Esophagus squamous epithelium (tissue), 5 donors: ENCODE measurements at regions not wholly inside any gene's neighbourhood (a gene's known extent, or its start where the extent isn't known, plus 50 kb on each side); places are given as distances from the start of the nearest gene placed in this dataset.

ENCODE experiments used
- DNase-seq: peaks from one replicate; lab custom pipeline; 2025; lab: John Stamatoyannopoulos, UW
- H3K27ac ChIP-seq, 4 donors: fragments of 200-600 bp; sonication (generic); one replicate each; pipeline ENCODE4 v1.5.1; 2016 to 2019; ENCODE audit warnings: mild to moderate bottlenecking in 1 of 4
- H3K27me3 ChIP-seq, 4 donors: fragments of 200-600 bp; sonication (generic); 1 replicate in 3 of 4; 2 replicates in 1 of 4; pipeline versions ENCODE4 v1.5.1 to v1.6.0; 2017 to 2021; ENCODE audit warnings: antibody characterized with exemption in 1 of 4
- H3K36me3 ChIP-seq, 3 donors: fragments of 200-600 bp; sonication (generic); one replicate each; pipeline ENCODE4 v1.5.1; 2016 to 2019
- H3K4me1 ChIP-seq, 3 donors: fragments of 200-600 bp; sonication (generic); one replicate each; pipeline ENCODE4 v1.5.1; 2017 to 2019
- H3K4me3 ChIP-seq, 4 donors: fragments of 200-600 bp; sonication (generic); 1 replicate in 3 of 4; 2 replicates in 1 of 4; pipeline ENCODE4 v1.5.1; 2016 to 2019; ENCODE audit warnings: mild to moderate bottlenecking in 2 of 4, moderate library complexity in 1 of 4
- H3K9me3 ChIP-seq, 3 donors: fragments of 200-600 bp; sonication (generic); one replicate each; pipeline ENCODE4 v1.5.1; 2016 to 2019
- CTCF ChIP-seq, 6 experiments: fragments of 450-650 bp in 4 of 6; fragments of 200-600 bp in 2 of 6; sonication (generic) in 2 of 6; IDR thresholded peaks; one replicate each; pipeline ENCODE4 v1.5.1; 2016 to 2019; ENCODE audit warnings: antibody characterized with exemption in 6 of 6, mild to moderate bottlenecking in 4 of 6, moderate library complexity in 4 of 6
- POLR2A ChIP-seq, 4 donors: fragments of 450-650 bp; IDR thresholded peaks; one replicate each; pipeline ENCODE4 v1.6.1; 2017; ENCODE audit warnings: antibody characterized with exemption in 4 of 4, mild to moderate bottlenecking in 4 of 4, moderate library complexity in 3 of 4
- WGBS, 2 donors: methylation state at CpG; one replicate each; pipeline ENCODE4 v1.1.5; 2018; 5-methylcytosine and 5-hydroxymethylcytosine counted together
- intact Hi-C: fragments of 100-400 bp; cut with DNase I; formaldehyde crosslinking; loops from one replicate; pipeline ENCODE4 v1.15.0; 2022
- donor health status: DM: yes; HTN: yes; CAD: no.

GRCh38 chr9:90296539-90296938 is 346.1 kb downstream of the DIRAS2 start:
- TF ChIP-seq POLR2A (IDR thresholded peaks at IDR 0.05) = no peak
- TF ChIP-seq CTCF (IDR thresholded peaks at IDR 0.05) = no peak
- Histone ChIP-seq H3K4me1 (no peaks in the 10 kb centered on the region), H3K27ac (no peak overlapping the region), H3K4me3 (no peak overlapping the region), H3K27me3 (peaks cover 0 to 14% (median 0%) of the 10 kb centered on the region in 4 donors), H3K9me3 (no peaks in the 10 kb centered on the region), H3K36me3 (no peaks in the 10 kb centered on the region)
- WGBS, 2 donors = 35 to 47% methylated on average over 6 of the region's 6 CpGs
- DNase-seq = no peak
- intact Hi-C loops = no loop called here

GRCh38 chr9:90299968-90300367 is 342.7 kb downstream of the DIRAS2 start:
- Histone ChIP-seq H3K9me3 (no peaks in the 10 kb centered on the region), H3K27me3 (peaks cover 0 to 22% (median 0%) of the 10 kb centered on the region in 4 donors), H3K4me3 (no peak overlapping the region), H3K4me1 (no peaks in the 10 kb centered on the region), H3K36me3 (no peaks in the 10 kb centered on the region), H3K27ac (no peak overlapping the region)
- TF ChIP-seq POLR2A (IDR thresholded peaks at IDR 0.05) = no peak
- no peak for TF ChIP-seq CTCF (IDR thresholded peaks at IDR 0.05)
- intact Hi-C loops = no loop called here
- no peak for DNase-seq
- WGBS, 2 donors = 30 to 52% methylated on average over 5 of the region's 5 CpGs

DNA sequence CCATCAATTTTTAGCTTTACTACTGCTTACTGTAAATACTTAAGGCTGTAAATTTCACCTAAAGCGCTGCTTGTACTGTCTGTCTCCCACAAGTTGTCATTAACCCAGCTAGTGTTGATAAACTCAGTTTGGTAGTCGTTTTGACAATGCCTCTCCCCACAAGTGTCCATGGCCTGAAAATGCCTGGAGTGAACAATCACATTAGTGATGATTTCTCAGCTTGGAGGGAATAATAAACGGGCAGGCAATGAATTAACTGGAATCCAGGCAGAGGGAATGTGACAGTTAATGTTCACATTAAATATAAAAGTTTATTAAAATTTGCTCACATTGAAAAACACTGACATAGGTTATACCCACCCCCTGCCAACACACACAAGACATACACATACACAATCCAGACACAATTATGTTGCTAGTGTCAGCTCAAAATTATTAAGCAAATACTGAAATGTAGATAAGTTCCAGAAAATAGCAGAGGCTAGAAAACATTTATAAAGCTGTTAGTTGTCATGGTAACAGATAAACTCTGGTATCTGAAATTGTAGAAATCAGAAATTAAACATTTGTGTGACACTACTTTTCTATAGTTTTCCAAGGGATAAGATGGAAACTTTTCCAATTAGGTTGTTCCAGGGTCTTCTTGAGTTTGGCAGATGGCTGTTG is 341.9 kb downstream of the DIRAS2 start:
- TF ChIP-seq CTCF (IDR thresholded peaks at IDR 0.05) = no peak
- TF ChIP-seq POLR2A (IDR thresholded peaks at IDR 0.05) = no peak
- intact Hi-C loops = no loop called here
- Histone ChIP-seq H3K27ac (no peak overlapping the region), H3K27me3 (peaks cover 0 to 22% (median 0%) of the 10 kb centered on the region in 4 donors), H3K4me1 (no peaks in the 10 kb centered on the region), H3K4me3 (no peak overlapping the region), H3K9me3 (no peaks in the 10 kb centered on the region), H3K36me3 (no peaks in the 10 kb centered on the region)
- DNase-seq = no peak
- 43 to 52% methylated on average over 3 of the region's 3 CpGs for WGBS, 2 donors

- Histone ChIP-seq H3K4me1 (no peaks in the 10 kb centered on the region), H3K36me3 (no peaks in the 10 kb centered on the region), H3K4me3 (no peak overlapping the region), H3K27me3 (peaks cover 0 to 22% (median 0%) of the 10 kb centered on the region in 4 donors), H3K9me3 (no peaks in the 10 kb centered on the region), H3K27ac (no peak overlapping the region)
- TF ChIP-seq CTCF (IDR thresholded peaks at IDR 0.05) (no peak), POLR2A (IDR thresholded peaks at IDR 0.05) (no peak)
- DNase-seq = no peak
- intact Hi-C loops = no loop called here
- WGBS, 2 donors = 13 to 21% methylated on average over 8 of the region's 8 CpGs
Measured at GRCh38 chr9:90301277-90301653, 341.4 kb downstream of the DIRAS2 start.

GRCh38 chr9:90303655-90304054 is 339.0 kb downstream of the DIRAS2 start:
- Histone ChIP-seq H3K27ac (no peak overlapping the region), H3K27me3 (peaks cover 0 to 15% (median 0%) of the 10 kb centered on the region in 4 donors), H3K4me1 (no peaks in the 10 kb centered on the region), H3K36me3 (no peaks in the 10 kb centered on the region), H3K4me3 (no peak overlapping the region), H3K9me3 (no peaks in the 10 kb centered on the region)
- no peak for DNase-seq
- WGBS, 2 donors = 78 to 86% methylated on average over 4 of the region's 4 CpGs
- no peak for TF ChIP-seq CTCF (IDR thresholded peaks at IDR 0.05)
- TF ChIP-seq POLR2A (IDR thresholded peaks at IDR 0.05) = no peak
- intact Hi-C loops = no loop called here
